AG10803 (cell line): ENCODE measurements at regions not wholly inside any gene's neighbourhood (a gene's known extent, or its start where the extent isn't known, plus 50 kb on each side); places are given as distances from the start of the nearest gene placed in this dataset.

Experiments used
- DNase-seq: peaks from one replicate; pipeline ENCODE4 v3.0.0; 2010; ENCODE audit warnings: low read depth
- H3K4me3 ChIP-seq: 2 replicates; pipeline ENCODE4 v1.5.1; 2011; ENCODE audit warnings: mild to moderate bottlenecking, low read length, control low read depth
- CTCF ChIP-seq: conservative IDR thresholded peaks from 2 replicates; pipeline ENCODE4 v1.5.1; 2011; ENCODE audit warnings: mild to moderate bottlenecking, low read length, control low read depth, inconsistent platforms

GRCh38 chr13:70795484-70795883 lies 687.2 kb upstream of the KLHL1 start:
- no peak for TF ChIP-seq CTCF
- no peak for DNase-seq
- H3K4me3 ChIP-seq: no peak overlapping the region

GRCh38 chr13:70792121-70792520 lies 683.9 kb upstream of the KLHL1 start:
- TF ChIP-seq CTCF: no peak
- H3K4me3 ChIP-seq: no peak overlapping the region
- no peak for DNase-seq

- no peak for DNase-seq
- no peak for TF ChIP-seq CTCF
- no peak overlapping the region for H3K4me3 ChIP-seq
Observed at GRCh38 chr13:70789751-70790150, 681.5 kb upstream of the KLHL1 start.

- no peak for TF ChIP-seq CTCF
- H3K4me3 ChIP-seq: no peak overlapping the region
- no peak for DNase-seq
Observed at GRCh38 chr13:70788074-70788473, 679.8 kb upstream of the KLHL1 start.

GRCh38 chr13:70784207-70784989 lies 676.1 kb upstream of the KLHL1 start:
- no peak for DNase-seq
- TF ChIP-seq CTCF: no peak
- H3K4me3 ChIP-seq: no peak overlapping the region

GRCh38 chr13:70769817-70770216 lies 661.6 kb upstream of the KLHL1 start:
- no peak for DNase-seq
- no peak overlapping the region for H3K4me3 ChIP-seq
- no peak for TF ChIP-seq CTCF

GRCh38 chr13:70758932-70759331 lies 650.7 kb upstream of the KLHL1 start:
- no peak for TF ChIP-seq CTCF
- no peak for DNase-seq

More at GRCh38 chr13:70758932-70759331, 650.7 kb upstream of the KLHL1 start:
- H3K4me3 ChIP-seq: no peak overlapping the region
